GM23338 (cell line): ENCODE measurements at regions not wholly inside any gene's neighbourhood (a gene's known extent, or its start where the extent isn't known, plus 50 kb on each side); places are given as distances from the start of the nearest gene placed in this dataset.

Source experiments
- EZH2phosphoT487 ChIP-seq: fragments of 200-600 bp; sonication (generic); IDR thresholded peaks from one replicate; pipeline ENCODE4 v1.8.1; 2018; ENCODE audit warnings: antibody characterized with exemption; ENCODE audit not compliant: unreplicated experiment
- ZNF114 ChIP-seq: fragments of 250-450 bp; sonication (Bioruptor Pico); IDR thresholded peaks from 2 replicates; pipeline ENCODE4 v1.5.0; 2020; ENCODE audit warnings: mild to moderate bottlenecking, moderate library complexity
- TF ChIP-seq, protein P1 (sequence below), 2 experiments: fragments of 200-600 bp in 1 of 2; sonication (generic) in 1 of 2; conservative IDR thresholded peaks; 2 replicates each; pipeline versions ENCODE4 v1.5.1 to v1.6.1; 2016 to 2017; ENCODE audit warnings: antibody characterized with exemption in 2 of 2, low read depth in 2 of 2, mild to moderate bottlenecking in 2 of 2, moderate library complexity in 1 of 2

DNA sequence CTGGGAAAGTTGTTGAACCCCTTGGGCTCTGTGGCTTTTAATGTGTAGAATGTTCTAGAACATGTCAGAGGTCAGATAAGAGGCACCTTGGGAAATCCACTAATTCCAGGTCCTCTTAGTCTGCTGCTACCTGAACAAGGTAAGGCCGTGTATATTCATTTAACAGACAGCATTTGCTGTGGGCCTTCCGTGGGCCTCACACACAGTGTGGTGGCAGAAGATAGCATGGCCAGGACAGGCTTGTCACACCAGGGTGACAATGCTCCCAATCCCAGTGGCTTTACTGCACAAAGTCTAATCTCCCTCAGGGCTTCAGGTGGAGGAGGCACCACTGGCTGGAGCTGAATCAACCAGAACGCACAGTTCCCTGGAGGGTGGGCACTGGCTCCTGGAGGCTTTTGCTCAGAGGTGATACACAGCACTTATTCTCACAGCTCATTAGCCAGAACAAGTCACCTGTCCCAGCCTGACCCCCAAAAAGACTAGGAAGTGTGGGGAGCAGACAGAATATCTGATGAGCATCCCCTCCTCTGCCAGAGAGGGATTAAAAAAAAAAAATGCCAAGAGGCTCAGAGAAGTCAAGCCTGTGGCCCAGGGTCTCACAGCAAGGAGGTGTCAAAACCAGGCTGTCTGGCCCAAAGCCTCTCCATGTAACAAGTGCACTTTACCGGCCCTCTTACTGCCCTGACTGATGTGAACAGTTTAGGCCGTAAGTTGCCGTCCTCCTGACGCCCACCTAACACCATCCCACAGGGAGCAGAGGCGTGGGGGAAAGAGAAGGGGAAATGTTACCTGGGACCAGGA lies 216.9 kb upstream of the RAB6C start:
- TF ChIP-seq, protein P1, sequence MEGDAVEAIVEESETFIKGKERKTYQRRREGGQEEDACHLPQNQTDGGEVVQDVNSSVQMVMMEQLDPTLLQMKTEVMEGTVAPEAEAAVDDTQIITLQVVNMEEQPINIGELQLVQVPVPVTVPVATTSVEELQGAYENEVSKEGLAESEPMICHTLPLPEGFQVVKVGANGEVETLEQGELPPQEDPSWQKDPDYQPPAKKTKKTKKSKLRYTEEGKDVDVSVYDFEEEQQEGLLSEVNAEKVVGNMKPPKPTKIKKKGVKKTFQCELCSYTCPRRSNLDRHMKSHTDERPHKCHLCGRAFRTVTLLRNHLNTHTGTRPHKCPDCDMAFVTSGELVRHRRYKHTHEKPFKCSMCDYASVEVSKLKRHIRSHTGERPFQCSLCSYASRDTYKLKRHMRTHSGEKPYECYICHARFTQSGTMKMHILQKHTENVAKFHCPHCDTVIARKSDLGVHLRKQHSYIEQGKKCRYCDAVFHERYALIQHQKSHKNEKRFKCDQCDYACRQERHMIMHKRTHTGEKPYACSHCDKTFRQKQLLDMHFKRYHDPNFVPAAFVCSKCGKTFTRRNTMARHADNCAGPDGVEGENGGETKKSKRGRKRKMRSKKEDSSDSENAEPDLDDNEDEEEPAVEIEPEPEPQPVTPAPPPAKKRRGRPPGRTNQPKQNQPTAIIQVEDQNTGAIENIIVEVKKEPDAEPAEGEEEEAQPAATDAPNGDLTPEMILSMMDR (conservative IDR thresholded peaks at IDR 0.05; ENCODE audit: low read depth in 2 of 2) = no peak
- no peak for TF ChIP-seq EZH2phosphoT487
- TF ChIP-seq ZNF114 = no peak
